ENCODE measurements at regions not wholly inside any gene's neighbourhood (a gene's known extent, or its start where the extent isn't known, plus 50 kb on each side); places are given as distances from the start of the nearest gene placed in this dataset.

- TF ChIP-seq CTCF (IDR thresholded peaks at IDR 0.05; ENCODE audit: insufficient read depth, low read length, severe bottlenecking) = peak; percentile 71
- H3K36me3 ChIP-seq (ENCODE audit: control insufficient read depth, insufficient read depth, low read length) = no peaks in the 10 kb centered on the region
- no peak overlapping the region for H3K4me3 ChIP-seq (ENCODE audit: low read depth, low read length)
- FAIRE-seq (no peak), DNase-seq (ENCODE audit: low read depth) (peak; percentile 47)
- H3K27me3 ChIP-seq (ENCODE audit: control insufficient read depth, insufficient read depth, low read length) = no peaks in the 10 kb centered on the region
Measured at GRCh38 chr11:37946155-37946766, 1348.2 kb upstream of the RAG2 start.

GRCh38 chr11:37942081-37942480, 1344.0 kb upstream of the RAG2 start:
- no peak for TF ChIP-seq CTCF (IDR thresholded peaks at IDR 0.05; ENCODE audit: insufficient read depth, low read length, severe bottlenecking)
- H3K27me3 ChIP-seq (ENCODE audit: control insufficient read depth, insufficient read depth, low read length) = no peaks in the 10 kb centered on the region
- peak; percentile 35 for DNase-seq (ENCODE audit: low read depth)
- H3K36me3 ChIP-seq (ENCODE audit: control insufficient read depth, insufficient read depth, low read length) = no peaks in the 10 kb centered on the region
- no peak for FAIRE-seq
- H3K4me3 ChIP-seq (ENCODE audit: low read depth, low read length) = no peak overlapping the region

- no peak for DNase-seq (ENCODE audit: low read depth)
Measured at GRCh38 chr11:37929100-37929653, 1331.1 kb upstream of the RAG2 start.

GRCh38 chr11:37926772-37927171, 1328.7 kb upstream of the RAG2 start:
- Histone ChIP-seq H3K4me3 (ENCODE audit: low read depth, low read length) (no peak overlapping the region), H3K36me3 (ENCODE audit: control insufficient read depth, insufficient read depth, low read length) (no peaks in the 10 kb centered on the region), H3K27me3 (ENCODE audit: control insufficient read depth, insufficient read depth, low read length) (no peaks in the 10 kb centered on the region)
- no peak for TF ChIP-seq CTCF (IDR thresholded peaks at IDR 0.05; ENCODE audit: insufficient read depth, low read length, severe bottlenecking)
- FAIRE-seq (no peak), DNase-seq (ENCODE audit: low read depth) (peak; percentile 57)

More at GRCh38 chr11:37929100-37929653, 1331.1 kb upstream of the RAG2 start:
- no peak for TF ChIP-seq CTCF (IDR thresholded peaks at IDR 0.05; ENCODE audit: insufficient read depth, low read length, severe bottlenecking)
- no peak overlapping the region for H3K4me3 ChIP-seq (ENCODE audit: low read depth, low read length)
- FAIRE-seq = no peak
- H3K36me3 ChIP-seq (ENCODE audit: control insufficient read depth, insufficient read depth, low read length) = no peaks in the 10 kb centered on the region
- no peaks in the 10 kb centered on the region for H3K27me3 ChIP-seq (ENCODE audit: control insufficient read depth, insufficient read depth, low read length)

GRCh38 chr11:37916331-37916730, 1318.3 kb upstream of the RAG2 start:
- no peaks in the 10 kb centered on the region for H3K36me3 ChIP-seq (ENCODE audit: control insufficient read depth, insufficient read depth, low read length)
- DNase-seq (ENCODE audit: low read depth) (no peak), FAIRE-seq (no peak)
- H3K4me3 ChIP-seq (ENCODE audit: low read depth, low read length) = no peak overlapping the region
- H3K27me3 ChIP-seq (ENCODE audit: control insufficient read depth, insufficient read depth, low read length) = no peaks in the 10 kb centered on the region
- no peak for TF ChIP-seq CTCF (IDR thresholded peaks at IDR 0.05; ENCODE audit: insufficient read depth, low read length, severe bottlenecking)

GRCh38 chr11:37914859-37915258, 1316.8 kb upstream of the RAG2 start:
- no peak for TF ChIP-seq CTCF (IDR thresholded peaks at IDR 0.05; ENCODE audit: insufficient read depth, low read length, severe bottlenecking)
- Histone ChIP-seq H3K27me3 (ENCODE audit: control insufficient read depth, insufficient read depth, low read length) (no peaks in the 10 kb centered on the region), H3K36me3 (ENCODE audit: control insufficient read depth, insufficient read depth, low read length) (no peaks in the 10 kb centered on the region), H3K4me3 (ENCODE audit: low read depth, low read length) (no peak overlapping the region)
- FAIRE-seq (no peak), DNase-seq (ENCODE audit: low read depth) (no peak)

Measured in bronchial epithelial cell (primary cell).